NCI-H1048 (cell line): ENCODE measurements at regions not wholly inside any gene's neighbourhood (a gene's known extent, or its start where the extent isn't known, plus 50 kb on each side); places are given as distances from the start of the nearest gene placed in this dataset.
"Not testable (repeated sequence)": the region's sequence is repeated elsewhere in the genome, so short reads cannot be mapped to it uniquely, and the experiment has no call there.

Experiments used
- DNase-seq: peaks from one replicate; lab custom pipeline; 2025; lab: John Stamatoyannopoulos, UW

DNA sequence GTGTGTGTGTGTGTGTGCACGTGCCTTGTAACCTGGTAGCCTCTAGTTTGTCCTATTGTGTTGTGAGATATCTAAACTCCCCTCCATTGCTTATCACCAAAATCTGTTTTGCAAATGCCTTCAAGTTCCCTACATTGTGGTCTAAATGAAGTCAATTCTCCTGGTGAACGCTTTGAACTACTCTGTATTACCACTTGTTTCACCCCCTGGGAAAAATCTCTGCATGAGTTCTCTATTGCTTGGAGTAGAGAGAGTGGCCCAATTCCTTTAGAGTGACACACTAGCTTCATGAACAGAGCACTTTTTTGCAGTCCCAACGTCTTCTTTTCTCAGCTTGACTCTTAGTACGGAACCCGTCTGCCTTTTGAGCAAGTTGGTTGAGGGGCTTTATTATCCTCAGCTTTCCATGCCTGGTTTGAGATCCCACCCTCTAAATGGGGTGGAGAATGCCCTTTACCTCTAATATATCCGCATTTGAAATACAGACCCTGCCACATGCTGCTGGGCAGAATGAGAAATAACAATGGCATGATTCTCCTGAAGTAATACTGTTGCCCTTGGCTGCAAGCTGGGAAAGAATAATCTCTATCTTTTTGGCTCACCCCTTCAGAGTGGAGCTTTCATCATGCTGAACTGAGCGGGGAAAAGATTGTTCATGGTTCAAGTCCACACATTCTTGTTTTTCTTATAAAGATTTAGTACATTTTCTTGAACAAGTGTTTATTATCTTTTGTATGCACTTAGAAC, 2545.3 kb downstream of the PCDH9 start:
- DNase-seq: no peak

DNA sequence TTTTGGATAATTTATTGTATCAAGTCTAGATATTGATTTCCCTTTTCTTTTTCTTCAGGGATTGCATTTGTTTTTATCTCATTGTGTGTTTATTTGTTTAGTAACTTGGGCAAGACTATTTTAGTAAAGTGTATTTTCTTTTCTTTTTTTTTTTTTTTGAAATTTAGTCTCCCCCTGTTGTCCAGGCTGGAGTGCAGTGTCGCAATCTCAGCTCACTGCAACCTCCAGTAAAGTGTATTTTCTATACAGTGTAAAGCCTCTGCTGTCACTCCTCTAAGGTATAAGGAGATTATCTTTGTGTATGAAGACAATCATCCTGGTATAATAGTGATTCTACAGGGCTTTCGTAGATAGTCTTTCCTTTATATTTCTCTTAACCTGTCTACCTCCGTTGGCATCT, 2546.0 kb downstream of the PCDH9 start:
- no peak for DNase-seq

DNA sequence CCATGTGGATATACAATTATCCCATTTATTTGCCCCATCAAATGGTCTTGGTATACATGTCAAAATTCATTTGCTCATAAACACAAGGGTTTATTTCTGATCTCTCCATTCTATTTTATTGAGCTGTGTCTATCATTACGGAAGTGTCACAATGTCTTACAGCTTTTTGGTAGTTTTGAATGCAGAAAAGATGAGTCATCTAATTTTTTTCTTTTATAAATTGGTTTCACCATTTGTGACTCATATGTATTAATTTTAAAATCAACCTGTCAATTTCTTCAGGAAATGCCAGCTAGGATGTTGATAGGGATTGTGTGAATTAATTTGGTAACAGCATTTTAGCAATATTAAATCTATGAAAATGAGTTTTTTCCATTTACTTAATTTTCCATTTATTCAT, 2549.4 kb downstream of the PCDH9 start:
- DNase-seq: no peak

DNA sequence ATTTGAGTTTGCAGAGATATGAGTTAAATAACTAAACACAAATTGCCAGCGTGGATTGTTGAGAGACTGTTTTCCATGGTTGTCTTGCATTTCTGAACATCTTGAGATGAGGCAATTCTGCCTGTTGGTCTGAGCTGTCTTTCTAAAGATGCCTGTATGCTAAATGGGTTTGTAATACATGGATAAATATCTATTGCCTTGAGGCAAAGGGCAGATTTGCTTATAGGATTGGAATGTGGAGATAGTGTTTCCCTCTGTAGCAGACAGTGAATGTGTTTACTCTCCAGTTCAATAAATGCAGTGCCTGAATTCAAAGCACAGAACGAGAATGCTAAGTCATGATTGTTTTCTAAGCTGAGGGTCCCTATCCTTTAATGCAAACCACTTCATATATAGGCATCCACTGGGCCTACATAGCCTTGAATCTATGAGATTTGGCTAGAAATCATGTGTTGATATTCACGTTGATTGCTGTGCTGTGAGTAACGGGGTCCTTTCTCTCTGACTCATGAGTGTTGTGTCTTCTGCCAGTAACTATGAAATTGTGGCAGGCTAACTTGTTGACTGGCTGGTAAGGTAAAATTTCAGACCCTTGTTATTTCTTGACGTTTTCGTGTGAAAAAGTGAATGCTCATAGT, 2554.8 kb downstream of the PCDH9 start:
- DNase-seq: no peak

DNA sequence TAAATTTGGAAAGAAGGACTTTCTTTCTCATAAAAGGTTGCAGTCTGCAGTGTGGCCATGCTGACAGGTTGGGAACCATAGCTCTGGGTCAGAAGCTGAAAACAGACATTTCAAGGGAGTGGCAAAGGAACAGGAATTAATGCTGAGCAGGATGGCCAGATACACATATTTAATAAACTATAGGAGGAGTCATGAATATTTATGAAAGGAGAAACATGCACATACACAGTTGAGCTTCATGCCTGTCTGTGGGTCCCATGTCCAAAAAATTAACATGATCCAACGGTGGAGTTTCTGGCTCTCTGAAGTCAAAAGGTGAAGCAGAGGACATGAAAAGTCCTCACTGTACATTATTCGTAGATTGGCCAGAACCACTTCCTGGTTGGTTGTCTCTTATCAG, 2556.0 kb downstream of the PCDH9 start:
- DNase-seq: no peak

DNA sequence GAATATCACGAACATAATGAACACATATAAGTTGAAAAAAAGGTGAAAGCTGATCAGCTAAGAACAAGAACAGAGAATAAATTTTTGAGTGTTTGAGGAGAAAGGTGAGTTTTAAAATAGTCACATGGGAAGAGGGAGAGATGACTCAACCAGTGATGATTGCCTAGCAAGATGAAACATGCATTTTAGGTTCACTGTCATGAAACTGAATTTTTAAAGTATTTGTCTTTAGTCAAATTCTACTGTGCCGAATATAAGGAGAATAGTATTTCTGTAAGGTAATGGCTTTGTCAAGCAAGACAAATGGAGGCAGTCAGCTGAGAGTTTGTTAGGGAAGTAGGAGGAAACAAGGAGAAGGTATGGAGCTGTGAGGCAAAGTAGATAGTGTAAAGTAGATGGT, 2557.4 kb downstream of the PCDH9 start:
- no peak for DNase-seq

- no peak for DNase-seq
Measured at GRCh38 chr13:64662887-64663593, 2567.1 kb downstream of the PCDH9 start.

DNA sequence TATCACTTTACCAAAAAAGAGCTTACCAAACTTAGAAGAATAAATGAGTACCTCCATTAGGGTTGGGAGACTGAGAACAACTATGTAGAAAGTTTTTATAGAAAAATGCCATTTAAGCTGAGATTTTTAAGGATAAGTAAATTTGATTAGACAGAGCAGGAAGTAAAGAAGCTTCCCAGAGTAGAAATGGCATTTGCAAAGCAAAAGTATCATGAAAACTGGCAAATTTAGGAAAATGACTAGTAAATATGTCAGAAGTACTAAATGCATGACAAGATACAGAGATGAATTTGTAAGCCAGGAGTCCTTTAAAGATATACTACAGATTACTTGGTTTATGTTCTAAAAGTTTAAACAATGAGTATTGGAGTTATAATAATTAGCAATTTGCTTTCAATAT, 2581.8 kb downstream of the PCDH9 start:
- DNase-seq: no peak

- no peak for DNase-seq
Measured at GRCh38 chr13:64643066-64643465, 2587.1 kb downstream of the PCDH9 start.

GRCh38 chr13:64640002-64640401, 2590.1 kb downstream of the PCDH9 start:
- no peak for DNase-seq

GRCh38 chr13:64639206-64639605, 2590.9 kb downstream of the PCDH9 start:
- DNase-seq: no peak

- no peak for DNase-seq
Measured at GRCh38 chr13:64633948-64634347, 2596.2 kb downstream of the PCDH9 start.

GRCh38 chr13:64627654-64628053, 2602.5 kb downstream of the PCDH9 start:
- no peak for DNase-seq

- DNase-seq: no peak
Measured at GRCh38 chr13:64626105-64626504, 2604.0 kb downstream of the PCDH9 start.

DNA sequence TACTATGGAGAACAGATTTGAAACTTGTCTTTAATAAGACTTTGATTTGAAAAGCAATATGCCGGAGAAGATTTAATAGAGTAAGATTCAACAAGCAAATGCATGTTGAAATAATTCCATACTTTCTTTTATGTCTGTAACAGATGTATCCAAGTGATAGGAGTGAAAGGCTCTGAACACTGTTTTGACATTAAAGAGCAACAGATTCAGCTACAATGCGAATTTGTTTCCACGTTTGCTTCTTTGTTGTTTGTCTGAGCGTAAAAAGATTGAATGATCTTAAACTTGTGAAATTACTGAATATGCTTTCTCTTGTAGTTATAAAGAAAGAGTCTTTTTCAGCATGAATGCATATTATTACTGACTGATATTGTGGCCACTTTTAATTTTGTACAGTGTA, 2612.9 kb downstream of the PCDH9 start:
- DNase-seq: no peak

- DNase-seq: no peak
Measured at GRCh38 chr13:64591971-64592370, 2638.2 kb downstream of the PCDH9 start.

- no peak for DNase-seq
Measured at GRCh38 chr13:64579331-64579730, 2650.8 kb downstream of the PCDH9 start.

DNA sequence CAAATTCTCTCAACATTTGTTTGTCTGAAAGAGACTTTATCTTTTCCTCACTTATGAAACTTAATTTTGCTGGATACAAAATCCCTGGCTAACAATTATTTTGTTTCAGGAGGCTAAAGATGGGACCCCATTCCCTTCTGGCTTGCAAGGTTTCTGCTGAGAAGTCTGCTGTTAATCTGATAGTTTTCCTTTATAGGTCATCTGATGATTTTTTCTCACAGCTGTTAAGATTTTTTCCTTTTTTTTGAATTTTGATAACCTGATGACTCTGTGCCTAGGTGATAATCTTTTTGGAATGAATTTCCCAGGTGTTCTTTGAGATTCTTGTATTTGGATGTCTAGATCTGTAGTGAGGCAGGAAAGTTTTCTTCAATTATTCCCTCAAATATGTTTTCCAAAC, 2661.4 kb downstream of the PCDH9 start:
- no peak for DNase-seq

DNA sequence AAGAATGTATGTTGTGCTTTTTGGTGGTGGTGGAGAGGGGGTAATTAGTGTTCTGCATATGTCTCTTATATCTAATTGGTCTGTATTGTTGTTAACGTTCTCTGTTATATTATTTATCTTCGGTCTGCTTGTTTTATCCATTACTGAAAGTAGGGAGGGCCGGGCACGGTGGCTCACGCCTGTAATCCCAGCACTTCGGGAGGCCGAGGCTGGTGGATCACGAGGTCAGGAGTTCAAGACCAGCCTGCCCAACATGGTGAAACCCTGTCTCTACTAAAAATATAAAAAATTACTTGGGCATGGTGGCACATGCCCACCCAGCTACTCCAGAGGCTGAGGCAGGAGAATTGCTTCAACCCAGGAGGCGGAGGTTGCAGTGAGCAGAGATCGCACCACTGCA, 2672.1 kb downstream of the PCDH9 start:
- DNase-seq: not testable (repeated sequence)

DNA sequence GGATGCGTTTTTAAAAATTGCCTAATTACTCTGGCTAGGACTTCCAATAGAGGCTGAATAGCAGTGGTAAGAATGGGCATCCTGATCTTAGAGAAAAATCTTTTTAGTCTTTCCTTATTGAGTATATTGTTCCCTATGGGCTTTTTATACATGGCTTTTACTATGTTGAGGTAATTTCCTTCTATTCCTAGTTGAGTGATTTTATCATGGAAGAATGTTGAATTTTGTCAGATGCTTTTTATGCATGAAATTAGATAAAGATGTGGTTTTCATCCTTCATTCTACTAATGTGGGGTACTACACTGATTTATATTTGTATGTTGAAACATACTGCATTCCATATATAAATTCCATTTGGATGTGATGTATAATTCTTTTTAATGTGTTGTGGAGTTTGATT, 2673.8 kb downstream of the PCDH9 start:
- DNase-seq: no peak

DNA sequence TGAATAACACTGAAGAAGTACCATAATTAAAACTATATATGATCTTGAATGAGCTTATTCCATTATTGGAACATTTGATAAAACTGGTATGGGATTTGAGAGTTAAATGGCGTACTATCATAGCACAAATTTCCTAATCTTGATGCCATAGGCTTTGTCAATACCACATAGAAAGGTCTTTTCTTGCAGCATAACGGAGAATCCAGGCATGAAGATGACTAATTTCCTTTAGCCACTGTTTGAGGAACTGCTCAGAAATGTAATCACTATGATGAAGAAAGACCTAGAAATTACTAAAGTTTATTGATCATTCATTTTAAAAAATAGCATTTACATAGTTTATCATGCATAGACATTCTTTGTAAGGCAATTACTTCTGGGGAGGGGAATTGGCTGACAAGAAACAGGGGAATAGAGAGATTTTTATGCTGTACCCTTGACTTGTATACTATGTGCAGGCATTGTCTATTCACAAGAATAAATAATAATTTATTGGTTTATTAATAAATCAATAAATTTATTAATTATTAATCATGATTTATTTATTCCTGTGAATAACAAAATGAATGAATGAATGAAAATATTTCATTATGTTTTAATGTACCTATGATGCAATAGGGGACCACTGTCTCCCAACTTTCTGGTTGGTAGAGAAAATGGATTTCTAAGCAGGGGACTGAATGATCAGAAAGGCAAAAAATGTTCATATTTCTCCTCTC, 2676.6 kb downstream of the PCDH9 start:
- DNase-seq: no peak

GRCh38 chr13:64551755-64552154, 2678.4 kb downstream of the PCDH9 start:
- DNase-seq: no peak

- no peak for DNase-seq
Measured at GRCh38 chr13:64546371-64546770, 2683.8 kb downstream of the PCDH9 start.
